ENCODE measurements at regions not wholly inside any gene's neighbourhood (a gene's known extent, or its start where the extent isn't known, plus 50 kb on each side); places are given as distances from the start of the nearest gene placed in this dataset.

GRCh38 chr4:187283201-187283955, 559.7 kb upstream of the FAT1 start:
- TF ChIP-seq POLR2AphosphoS5 (IDR thresholded peaks at IDR 0.05; ENCODE audit: low read depth, low read length) (no peak), SIN3A (IDR thresholded peaks at IDR 0.05; ENCODE audit: borderline replicate concordance, insufficient read depth, low read length) (no peak), FOXP2 (optimal IDR thresholded peaks at IDR 0.05; ENCODE audit: borderline replicate concordance, extremely low read depth, extremely low read length, insufficient read depth) (no peak), TAF1 (IDR thresholded peaks at IDR 0.05; ENCODE audit: borderline replicate concordance, insufficient read depth, low read length) (no peak)
- TF ChIP-seq, protein P1, sequence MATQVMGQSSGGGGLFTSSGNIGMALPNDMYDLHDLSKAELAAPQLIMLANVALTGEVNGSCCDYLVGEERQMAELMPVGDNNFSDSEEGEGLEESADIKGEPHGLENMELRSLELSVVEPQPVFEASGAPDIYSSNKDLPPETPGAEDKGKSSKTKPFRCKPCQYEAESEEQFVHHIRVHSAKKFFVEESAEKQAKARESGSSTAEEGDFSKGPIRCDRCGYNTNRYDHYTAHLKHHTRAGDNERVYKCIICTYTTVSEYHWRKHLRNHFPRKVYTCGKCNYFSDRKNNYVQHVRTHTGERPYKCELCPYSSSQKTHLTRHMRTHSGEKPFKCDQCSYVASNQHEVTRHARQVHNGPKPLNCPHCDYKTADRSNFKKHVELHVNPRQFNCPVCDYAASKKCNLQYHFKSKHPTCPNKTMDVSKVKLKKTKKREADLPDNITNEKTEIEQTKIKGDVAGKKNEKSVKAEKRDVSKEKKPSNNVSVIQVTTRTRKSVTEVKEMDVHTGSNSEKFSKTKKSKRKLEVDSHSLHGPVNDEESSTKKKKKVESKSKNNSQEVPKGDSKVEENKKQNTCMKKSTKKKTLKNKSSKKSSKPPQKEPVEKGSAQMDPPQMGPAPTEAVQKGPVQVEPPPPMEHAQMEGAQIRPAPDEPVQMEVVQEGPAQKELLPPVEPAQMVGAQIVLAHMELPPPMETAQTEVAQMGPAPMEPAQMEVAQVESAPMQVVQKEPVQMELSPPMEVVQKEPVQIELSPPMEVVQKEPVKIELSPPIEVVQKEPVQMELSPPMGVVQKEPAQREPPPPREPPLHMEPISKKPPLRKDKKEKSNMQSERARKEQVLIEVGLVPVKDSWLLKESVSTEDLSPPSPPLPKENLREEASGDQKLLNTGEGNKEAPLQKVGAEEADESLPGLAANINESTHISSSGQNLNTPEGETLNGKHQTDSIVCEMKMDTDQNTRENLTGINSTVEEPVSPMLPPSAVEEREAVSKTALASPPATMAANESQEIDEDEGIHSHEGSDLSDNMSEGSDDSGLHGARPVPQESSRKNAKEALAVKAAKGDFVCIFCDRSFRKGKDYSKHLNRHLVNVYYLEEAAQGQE (IDR thresholded peaks at IDR 0.05; ENCODE audit: insufficient read depth in 1 of 2, low read depth in 2 of 2, low read length in 2 of 2): no peak

GRCh38 chr4:187286525-187286924, 562.9 kb upstream of the FAT1 start:
- TF ChIP-seq, protein P1 (IDR thresholded peaks at IDR 0.05; ENCODE audit: insufficient read depth in 1 of 2, low read depth in 2 of 2, low read length in 2 of 2): no peak
- TF ChIP-seq SIN3A (IDR thresholded peaks at IDR 0.05; ENCODE audit: borderline replicate concordance, insufficient read depth, low read length): no peak
- TF ChIP-seq TAF1 (IDR thresholded peaks at IDR 0.05; ENCODE audit: borderline replicate concordance, insufficient read depth, low read length): no peak
- TF ChIP-seq FOXP2 (optimal IDR thresholded peaks at IDR 0.05; ENCODE audit: borderline replicate concordance, extremely low read depth, extremely low read length, insufficient read depth): no peak

- no peak for TF ChIP-seq TAF1 (IDR thresholded peaks at IDR 0.05; ENCODE audit: borderline replicate concordance, insufficient read depth, low read length)
- TF ChIP-seq, protein P1 (IDR thresholded peaks at IDR 0.05; ENCODE audit: insufficient read depth in 1 of 2, low read depth in 2 of 2, low read length in 2 of 2): no peak
- no peak for TF ChIP-seq SIN3A (IDR thresholded peaks at IDR 0.05; ENCODE audit: borderline replicate concordance, insufficient read depth, low read length)
- TF ChIP-seq POLR2AphosphoS5 (IDR thresholded peaks at IDR 0.05; ENCODE audit: low read depth, low read length): no peak
- no peak for TF ChIP-seq FOXP2 (optimal IDR thresholded peaks at IDR 0.05; ENCODE audit: borderline replicate concordance, extremely low read depth, extremely low read length, insufficient read depth)
These were observed 565.7 kb upstream of the FAT1 start for GRCh38 chr4:187289371-187289770.

DNA sequence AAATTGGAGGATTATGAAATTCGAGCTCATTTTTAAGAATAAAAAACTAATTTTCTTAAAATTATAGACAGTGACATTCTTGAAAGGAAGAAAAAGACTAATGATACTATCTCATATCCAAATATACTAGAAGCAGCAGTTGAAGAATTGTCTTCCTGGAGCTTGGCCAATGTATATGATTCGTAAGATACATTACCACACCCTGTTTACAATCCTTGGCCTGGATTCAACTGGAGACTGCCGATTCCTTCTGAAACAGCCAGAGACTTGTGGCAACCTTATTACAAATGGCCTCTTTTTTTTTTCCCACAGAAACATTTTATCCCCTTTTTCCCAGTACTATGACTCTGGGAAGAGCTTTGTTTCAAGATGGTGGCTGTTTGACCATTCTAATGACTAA, 571.2 kb upstream of the FAT1 start:
- TF ChIP-seq FOXP2 (optimal IDR thresholded peaks at IDR 0.05; ENCODE audit: borderline replicate concordance, extremely low read depth, extremely low read length, insufficient read depth) (no peak), POLR2AphosphoS5 (IDR thresholded peaks at IDR 0.05; ENCODE audit: low read depth, low read length) (no peak), SIN3A (IDR thresholded peaks at IDR 0.05; ENCODE audit: borderline replicate concordance, insufficient read depth, low read length) (no peak), TAF1 (IDR thresholded peaks at IDR 0.05; ENCODE audit: borderline replicate concordance, insufficient read depth, low read length) (no peak)
- TF ChIP-seq, protein P1 (IDR thresholded peaks at IDR 0.05; ENCODE audit: insufficient read depth in 1 of 2, low read depth in 2 of 2, low read length in 2 of 2): no peak
